Suppressor macrophage treated with lipopolysaccharide for 4 hours (primary cell): ENCODE measurements at regions not wholly inside any gene's neighbourhood (a gene's known extent, or its start where the extent isn't known, plus 50 kb on each side); places are given as distances from the start of the nearest gene placed in this dataset.
"Not testable (repeated sequence)": the region's sequence is repeated elsewhere in the genome, so short reads cannot be mapped to it uniquely, and the experiment has no call there.

Experiments
- DNase-seq: peaks from one replicate; pipeline ENCODE4 v3.0.0-alpha.2; 2020

DNA sequence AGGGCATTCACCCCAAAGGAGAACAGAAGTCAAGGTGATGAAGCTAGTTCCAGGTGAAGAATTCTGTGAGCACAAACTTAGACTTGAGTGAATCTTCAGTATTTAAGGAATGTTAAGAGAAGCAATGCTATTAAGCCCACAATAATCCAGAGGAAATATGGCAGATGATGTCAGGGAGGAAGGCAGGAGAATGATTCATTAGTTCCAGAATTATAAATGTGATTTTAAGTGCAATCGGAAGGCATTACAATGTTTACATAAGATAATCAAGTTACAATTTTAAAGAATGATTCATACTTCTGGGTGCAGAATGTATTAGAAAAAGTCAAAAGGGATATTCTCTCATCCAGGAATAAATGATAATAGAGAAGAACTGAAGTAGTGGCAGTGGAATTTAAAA is 545.2 kb upstream of the BRINP3 start:
- no peak for DNase-seq

DNA sequence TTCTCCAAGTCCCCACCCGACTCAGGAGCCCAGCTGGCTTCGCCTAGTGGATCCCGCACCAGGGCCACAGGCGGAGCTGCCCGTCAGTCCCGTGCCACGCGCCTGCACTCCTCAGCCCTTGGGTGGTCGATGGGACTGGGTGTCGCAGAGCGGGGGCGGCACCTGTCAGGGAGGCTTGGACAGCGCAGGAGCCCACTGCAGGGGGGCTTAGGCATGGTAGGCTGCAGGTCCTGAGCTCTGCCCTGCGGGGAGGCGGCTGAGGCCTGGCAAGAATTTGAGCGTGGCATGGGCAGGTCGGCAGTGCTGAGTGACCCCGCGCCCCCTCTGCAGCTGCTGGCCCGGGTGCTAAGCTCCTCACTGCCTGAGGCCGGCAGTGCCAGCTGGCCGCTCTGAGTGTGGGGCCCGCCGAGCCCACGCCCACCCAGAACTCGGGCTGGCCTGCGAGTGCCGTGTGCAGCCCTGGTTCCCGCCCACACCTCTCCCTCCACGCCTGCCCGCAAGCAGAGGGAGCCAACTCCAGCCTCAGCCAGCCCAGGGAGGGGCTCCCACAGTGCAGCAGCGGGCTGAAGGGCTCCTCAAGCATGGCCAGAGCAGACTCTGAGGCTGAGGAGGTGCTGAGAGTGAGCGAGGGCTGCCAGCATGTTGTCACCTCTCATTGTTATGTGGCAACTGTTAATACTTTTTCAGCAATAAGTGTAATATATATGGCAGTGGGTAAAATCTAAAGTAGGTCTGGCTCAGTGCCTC is 548.4 kb upstream of the BRINP3 start:
- no peak for DNase-seq

- DNase-seq, result no peak
These were observed 549.2 kb upstream of the BRINP3 start for GRCh38 chr1:191026828-191027227.

GRCh38 chr1:191034132-191034531 is 556.5 kb upstream of the BRINP3 start:
- DNase-seq, result no peak

- DNase-seq, result no peak
These were observed 565.4 kb upstream of the BRINP3 start for GRCh38 chr1:191043066-191043465.

GRCh38 chr1:191049781-191050180 is 572.1 kb upstream of the BRINP3 start:
- no peak for DNase-seq

- DNase-seq, result no peak
These were observed 575.2 kb upstream of the BRINP3 start for GRCh38 chr1:191052888-191053287.

GRCh38 chr1:191065346-191065745 is 587.7 kb upstream of the BRINP3 start:
- DNase-seq, result no peak

GRCh38 chr1:191065771-191066170 is 588.1 kb upstream of the BRINP3 start:
- no peak for DNase-seq

GRCh38 chr1:191074881-191075280 is 597.2 kb upstream of the BRINP3 start:
- DNase-seq, result no peak

- not testable (repeated sequence) for DNase-seq
These were observed 605.4 kb upstream of the BRINP3 start for GRCh38 chr1:191083090-191083489.

DNA sequence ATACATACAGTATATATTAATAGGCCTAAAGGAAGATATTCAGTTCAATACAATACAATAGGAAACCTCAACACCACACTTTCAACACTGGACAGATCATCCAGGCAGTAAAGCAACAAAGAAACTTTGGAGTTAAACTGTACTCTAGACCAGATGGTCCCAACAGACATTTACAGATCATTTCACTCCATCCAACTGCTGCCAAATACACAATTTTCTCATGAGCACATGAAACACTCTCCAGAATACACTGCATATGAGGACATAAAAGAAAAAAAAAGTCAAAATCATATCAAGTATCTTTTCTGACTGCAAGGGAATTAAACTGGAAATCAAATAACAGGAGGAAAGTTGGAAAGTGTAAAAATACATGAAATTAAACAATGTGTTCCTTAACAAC is 607.5 kb upstream of the BRINP3 start:
- DNase-seq, result no peak

DNA sequence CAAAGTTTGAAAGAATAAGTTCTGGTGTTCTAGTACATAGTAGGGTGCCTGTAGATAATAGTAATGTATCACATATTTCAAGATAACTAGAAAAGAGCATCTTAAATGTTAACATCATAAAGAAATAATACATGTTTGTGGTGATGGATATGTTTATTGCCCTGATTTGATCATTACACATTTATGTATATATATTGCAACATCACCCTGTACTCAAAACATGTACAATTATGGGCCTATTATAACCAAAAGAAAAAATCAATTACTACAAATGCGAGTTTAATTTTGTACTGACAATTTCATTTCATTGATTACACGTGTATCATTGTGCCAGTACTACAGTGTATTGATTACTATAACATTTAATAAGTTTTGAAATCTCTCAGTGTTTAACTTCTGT is 609.2 kb upstream of the BRINP3 start:
- DNase-seq, result no peak

DNA sequence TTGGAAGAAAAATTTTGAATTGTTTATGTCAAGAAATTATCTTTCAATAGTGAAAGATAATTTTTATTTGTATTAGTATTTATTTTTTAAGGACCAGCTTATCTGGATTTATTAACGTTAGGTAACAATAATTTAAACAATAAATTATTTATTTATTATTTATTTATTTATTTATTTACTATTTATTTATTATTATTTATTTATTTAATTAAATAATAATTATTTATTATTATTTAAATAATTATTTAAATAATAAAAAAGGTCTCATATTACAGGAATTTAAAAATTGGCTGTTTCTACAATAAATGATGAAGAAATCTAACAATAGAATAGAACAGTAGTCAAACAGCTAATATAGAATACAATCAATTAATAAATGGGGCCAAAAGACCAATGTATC is 618.7 kb upstream of the BRINP3 start:
- no peak for DNase-seq

DNA sequence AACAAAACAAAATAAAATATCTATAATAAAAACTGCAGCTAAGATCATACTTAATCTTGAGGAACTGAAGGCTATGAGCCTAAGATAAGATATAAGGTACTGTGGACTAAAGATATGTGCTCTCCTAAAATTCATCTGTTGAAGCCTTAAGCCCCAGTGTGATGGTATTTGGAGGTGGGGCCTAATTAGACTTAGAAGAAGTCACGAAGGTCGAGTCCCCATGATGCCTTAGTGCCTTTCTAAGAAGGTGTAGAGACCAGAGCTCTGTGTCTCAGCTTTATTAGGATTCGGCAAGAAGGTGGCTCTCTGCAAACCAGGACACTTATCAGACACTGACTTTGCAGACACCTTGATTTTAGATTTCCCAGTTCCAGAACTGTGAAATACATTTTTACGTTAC is 622.0 kb upstream of the BRINP3 start:
- no peak for DNase-seq

- no peak for DNase-seq
These were observed 624.3 kb upstream of the BRINP3 start for GRCh38 chr1:191101960-191102359.

- DNase-seq, result no peak
These were observed 648.3 kb upstream of the BRINP3 start for GRCh38 chr1:191125950-191126349.

GRCh38 chr1:191134796-191135195 is 657.1 kb upstream of the BRINP3 start:
- no peak for DNase-seq

DNA sequence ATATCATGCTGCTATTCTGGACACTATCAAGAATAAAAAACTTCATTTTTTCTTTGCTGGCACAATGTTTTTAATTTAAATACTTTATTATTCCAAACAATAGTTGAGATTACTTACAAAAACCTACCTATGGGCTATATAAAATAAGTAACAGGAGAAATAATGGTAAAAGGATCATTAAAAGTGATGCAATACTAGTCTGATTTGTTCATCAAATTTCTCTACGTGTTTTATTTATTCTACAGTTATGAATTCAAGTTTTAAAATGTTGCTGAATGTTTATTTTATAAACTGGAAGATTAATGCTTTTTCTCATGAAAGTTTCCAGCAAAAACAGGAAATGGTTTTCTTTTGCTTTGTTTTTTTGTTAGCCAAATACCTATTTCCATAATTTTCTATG is 662.4 kb upstream of the BRINP3 start:
- no peak for DNase-seq

- no peak for DNase-seq
These were observed 665.1 kb upstream of the BRINP3 start for GRCh38 chr1:191142748-191143147.

GRCh38 chr1:191145834-191146233 is 668.2 kb upstream of the BRINP3 start:
- no peak for DNase-seq

DNA sequence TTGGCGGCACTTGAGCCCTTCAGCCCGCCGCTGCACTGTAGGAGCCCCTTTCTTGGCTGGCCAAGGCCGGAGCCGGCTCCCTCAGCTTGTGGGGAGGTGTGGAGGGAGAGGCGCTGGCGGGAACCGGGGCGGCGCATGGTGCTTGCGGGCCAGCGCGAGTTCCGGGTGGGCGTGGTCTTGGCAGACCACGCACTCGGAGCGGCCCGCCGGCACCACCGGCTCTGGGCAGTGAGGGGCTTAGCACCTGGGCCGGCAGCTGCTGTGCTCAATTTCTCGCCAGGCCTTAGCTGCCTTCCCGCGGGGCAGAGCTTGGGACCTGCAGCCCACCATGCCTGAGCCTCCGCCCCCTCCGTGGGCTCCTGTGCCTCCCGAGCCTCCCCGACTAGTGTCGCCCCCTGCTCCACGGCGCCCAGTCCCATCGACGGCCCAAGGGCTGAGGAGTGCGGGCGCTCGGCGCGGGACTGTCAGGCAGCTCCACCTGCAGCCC is 673.7 kb upstream of the BRINP3 start:
- DNase-seq, result no peak

- no peak for DNase-seq
These were observed 675.1 kb upstream of the BRINP3 start for GRCh38 chr1:191152776-191153175.

DNA sequence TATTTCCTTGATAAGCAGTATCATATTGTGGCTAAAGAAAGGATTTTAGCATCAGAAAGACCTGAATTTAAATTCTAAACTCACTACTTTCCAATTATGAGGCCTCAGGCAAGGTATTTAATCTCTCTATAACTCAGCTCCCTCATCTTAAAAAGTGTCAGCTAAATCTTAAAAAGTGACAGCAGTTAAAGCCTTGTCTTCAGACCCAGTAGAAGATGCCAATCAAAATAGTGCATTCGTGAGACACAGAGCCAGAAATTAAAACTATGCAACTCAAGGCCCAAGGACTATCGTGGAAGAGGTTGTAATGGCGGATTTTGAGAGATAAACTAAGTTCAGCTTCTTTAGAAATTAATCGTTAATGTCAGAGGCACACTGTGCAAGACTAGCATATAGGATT is 677.5 kb upstream of the BRINP3 start:
- no peak for DNase-seq

GRCh38 chr1:191160837-191161236 is 683.2 kb upstream of the BRINP3 start:
- no peak for DNase-seq
